HG03066 (cell line): ENCODE measurements at regions not wholly inside any gene's neighbourhood (a gene's known extent, or its start where the extent isn't known, plus 50 kb on each side); places are given as distances from the start of the nearest gene placed in this dataset.
"Not testable (repeated sequence)": the region's sequence is repeated elsewhere in the genome, so short reads cannot be mapped to it uniquely, and the experiment has no call there.

Experiments used
- ATAC-seq: cut with Tn5 transposase; IDR thresholded peaks from one replicate; pipeline ENCODE4 v1.9.1; 2021; ENCODE audit warnings: low read depth; ENCODE audit not compliant: unreplicated experiment

DNA sequence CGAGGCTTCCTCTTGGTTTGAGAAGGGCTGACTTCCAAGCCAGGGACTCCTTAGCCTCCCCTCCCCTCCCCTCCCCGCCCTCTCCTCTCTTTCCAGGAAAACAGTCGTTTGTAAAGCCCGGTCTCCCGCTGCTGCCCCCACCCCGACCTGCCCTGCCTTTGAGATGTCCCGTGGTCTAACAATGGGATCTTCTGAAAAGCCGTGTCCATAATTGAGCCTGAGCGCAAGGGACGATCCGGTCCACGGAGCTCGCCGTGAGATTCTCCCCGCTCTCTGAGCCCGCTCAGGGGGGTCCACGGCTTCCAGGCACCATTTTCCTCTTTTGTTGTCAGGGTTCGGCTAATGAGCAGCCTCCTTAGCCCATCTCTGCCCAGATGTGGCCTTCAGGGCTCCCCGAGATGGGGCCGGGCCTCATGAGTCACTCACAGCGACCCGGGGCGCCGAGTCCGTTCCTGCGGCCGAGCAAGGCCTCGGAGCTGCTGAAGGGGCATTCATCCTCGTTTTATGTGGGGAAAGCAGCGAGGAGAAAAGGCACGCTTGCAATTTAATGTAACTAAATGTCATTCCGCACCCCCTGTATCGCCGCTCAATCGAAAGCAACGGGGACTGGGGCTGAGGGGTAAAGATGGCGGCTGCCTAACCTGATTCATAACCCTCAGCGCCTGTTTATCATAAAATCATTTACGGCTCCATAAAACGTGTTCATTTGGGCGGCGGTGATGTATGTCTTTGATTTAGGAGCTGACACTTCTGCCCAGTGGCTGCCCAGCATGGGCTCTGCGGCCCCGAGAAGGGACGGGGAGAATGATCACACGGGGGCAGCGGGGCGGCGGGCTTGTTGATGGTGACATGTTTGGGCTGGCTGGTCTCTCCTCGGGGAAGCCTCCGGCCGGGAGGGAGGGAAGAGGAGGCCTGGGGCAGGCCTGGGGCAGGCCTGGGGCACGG lies 232.6 kb upstream of the C1orf174 start:
- no peak for ATAC-seq

- no peak for ATAC-seq
Observed at GRCh38 chr1:4133297-4133938, 233.3 kb upstream of the C1orf174 start.

- ATAC-seq = no peak
Observed at GRCh38 chr1:4133939-4134321, 233.9 kb upstream of the C1orf174 start.

GRCh38 chr1:4135853-4136252 lies 235.8 kb upstream of the C1orf174 start:
- ATAC-seq = not testable (repeated sequence)

GRCh38 chr1:4137621-4138415 lies 237.7 kb upstream of the C1orf174 start:
- ATAC-seq = no peak

DNA sequence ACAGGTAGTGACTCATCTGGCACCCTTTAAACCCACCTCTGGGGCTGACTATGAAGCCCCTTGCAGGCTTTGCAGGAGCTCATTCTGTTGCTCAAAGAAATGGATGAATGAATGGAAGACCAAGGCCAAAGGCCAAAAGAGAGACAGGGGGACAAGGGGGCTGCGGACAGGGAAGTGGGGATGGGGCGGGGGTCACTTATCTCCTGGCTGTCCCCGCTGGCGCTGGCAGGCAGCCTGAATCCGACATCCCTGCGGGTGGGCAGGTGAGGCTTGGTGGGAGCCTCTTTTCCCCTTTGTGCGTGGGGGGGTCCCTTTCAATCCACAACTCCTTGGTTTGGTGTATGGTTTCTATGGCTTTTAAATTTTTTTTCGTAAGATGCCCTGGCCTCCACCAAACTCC lies 239.6 kb upstream of the C1orf174 start:
- no peak for ATAC-seq

DNA sequence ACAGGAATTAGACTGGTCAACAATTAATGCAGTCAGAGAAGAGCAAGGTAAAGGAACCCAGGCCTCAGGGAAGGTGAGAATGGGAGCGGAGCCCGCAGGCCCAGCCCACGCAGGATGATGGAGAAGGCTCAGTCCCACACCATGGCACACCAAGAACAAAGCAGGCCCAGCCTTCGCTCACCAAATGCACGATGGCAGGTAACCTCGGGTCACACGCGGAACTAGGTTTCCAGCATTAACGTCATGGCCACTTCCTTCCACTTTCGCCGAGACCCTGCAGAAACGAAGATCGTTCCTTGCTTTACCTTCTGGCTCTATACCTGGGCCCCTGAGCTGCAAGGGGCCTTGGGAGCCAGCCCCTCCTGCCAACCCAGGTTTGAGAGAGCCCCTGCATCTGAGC lies 240.2 kb upstream of the C1orf174 start:
- no peak for ATAC-seq

DNA sequence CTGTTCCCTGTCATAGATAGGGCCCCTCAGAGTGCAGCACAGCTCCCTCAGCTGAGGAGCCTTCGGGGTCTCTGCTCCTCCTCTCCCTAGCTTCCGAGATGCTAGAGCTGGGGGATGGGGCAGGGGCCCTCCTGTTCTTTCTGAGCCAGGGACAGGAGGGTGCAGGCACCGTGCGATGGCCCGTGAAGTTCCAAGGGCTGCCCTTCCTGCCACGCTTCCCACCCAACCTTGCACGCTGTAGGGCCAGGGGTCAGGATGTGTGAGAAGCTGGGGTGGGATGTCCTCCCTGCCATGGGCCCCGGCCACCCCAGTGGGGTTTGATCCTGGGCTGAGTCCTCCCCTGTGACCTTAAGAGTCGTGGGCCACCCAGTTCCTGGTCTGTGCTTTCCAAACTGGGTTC lies 240.7 kb upstream of the C1orf174 start:
- no peak for ATAC-seq

GRCh38 chr1:4144349-4144971 lies 244.4 kb upstream of the C1orf174 start:
- ATAC-seq = no peak

- ATAC-seq = no peak
Observed at GRCh38 chr1:4146101-4146500, 246.0 kb upstream of the C1orf174 start.

GRCh38 chr1:4146614-4147013 lies 246.5 kb upstream of the C1orf174 start:
- no peak for ATAC-seq

- ATAC-seq = no peak
Observed at GRCh38 chr1:4147509-4147908, 247.4 kb upstream of the C1orf174 start.

DNA sequence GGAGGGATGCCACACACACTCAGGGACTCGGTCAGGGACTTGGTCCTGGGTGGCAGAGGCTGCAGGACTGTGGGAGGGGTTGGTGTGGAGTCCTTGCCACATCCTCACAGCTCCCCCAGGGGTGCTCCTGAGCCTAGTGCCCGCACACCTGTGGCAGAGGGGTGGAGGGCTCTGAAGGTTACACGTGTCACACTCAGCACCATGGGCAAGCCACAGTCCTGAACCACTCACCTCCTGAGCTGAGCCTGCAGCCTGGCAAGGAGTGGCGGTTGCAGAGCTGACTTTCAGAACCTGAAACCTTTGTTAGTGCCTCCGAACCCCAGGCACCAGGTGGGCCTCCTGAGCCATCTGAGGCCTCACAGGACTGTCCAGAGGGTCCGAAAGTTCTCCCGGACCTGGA lies 249.2 kb upstream of the C1orf174 start:
- ATAC-seq = no peak

DNA sequence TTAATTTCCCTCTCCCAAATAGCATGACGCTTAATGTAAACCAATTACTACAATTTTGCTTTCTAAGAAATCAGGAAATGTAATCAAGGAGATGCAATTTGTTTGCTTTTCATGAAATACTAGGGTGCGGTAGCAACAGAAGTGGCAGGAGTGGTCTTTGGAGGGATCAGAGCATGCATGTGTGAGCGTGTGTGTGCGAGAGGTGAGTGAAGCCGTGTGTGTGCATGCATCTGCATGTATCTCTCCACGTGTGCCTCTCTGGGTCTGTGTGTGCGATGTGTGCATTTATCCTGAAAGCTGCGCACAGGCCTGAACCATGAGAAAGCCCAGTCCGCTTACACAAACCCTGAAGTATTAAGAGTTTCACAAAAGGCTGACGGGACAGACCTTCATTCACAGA lies 249.8 kb upstream of the C1orf174 start:
- ATAC-seq = no peak

- no peak for ATAC-seq
Observed at GRCh38 chr1:4150262-4150661, 250.2 kb upstream of the C1orf174 start.

DNA sequence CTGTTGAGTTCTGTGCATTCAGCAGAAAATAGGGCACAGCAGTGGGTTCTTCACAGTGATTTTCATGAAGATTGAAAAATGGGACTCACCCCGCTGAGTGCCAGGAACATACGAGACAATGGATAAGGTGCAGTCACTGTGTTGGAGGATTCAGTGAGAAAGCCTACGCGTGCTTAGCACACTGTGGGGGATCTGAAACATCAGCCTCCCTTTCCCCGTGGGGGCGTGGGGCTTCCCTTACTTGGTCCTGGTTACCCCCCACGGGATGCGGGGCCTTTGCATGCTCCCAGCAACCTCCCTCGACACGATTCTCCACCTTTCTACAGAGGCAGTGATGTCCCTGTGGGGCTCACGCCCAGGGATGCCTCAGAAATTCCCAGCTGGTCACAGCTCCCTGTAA lies 252.2 kb upstream of the C1orf174 start:
- no peak for ATAC-seq

- ATAC-seq = no peak
Observed at GRCh38 chr1:4153571-4153970, 253.5 kb upstream of the C1orf174 start.

DNA sequence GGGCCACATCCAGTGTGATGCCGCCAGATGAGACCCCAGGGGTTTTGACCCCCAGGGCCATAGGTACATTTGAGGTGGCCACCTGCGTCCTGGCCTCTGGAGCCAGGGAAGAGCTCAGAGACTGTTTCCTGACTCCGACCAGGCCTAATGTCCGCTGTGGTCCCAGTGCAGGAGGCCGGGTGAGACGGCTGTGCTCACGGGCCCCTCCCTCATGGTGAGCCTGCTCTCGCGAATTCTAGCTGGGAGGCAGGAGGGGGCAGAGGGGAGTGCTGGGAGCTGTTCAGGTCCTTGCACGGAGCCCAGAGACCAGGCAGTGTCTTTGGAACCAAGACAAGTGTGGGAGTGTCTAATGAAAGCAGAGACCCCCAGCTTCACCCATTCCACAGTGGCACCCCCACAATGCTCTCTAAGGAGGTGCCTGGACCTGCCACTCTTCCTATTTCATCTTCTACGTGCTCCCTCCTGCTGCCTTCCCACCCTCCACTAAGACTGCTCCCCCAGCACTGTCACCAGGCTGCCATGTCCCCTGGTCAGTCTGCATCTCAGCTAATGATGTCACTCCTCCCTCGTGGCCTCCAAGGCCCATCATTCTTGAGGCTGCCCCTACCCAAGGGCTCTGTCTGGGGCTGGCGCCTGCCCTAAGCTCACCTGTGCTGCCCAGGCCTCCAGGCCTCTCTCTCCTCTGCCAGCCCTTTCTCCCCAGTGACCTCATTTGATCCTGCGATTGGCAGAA lies 256.3 kb upstream of the C1orf174 start:
- no peak for ATAC-seq

DNA sequence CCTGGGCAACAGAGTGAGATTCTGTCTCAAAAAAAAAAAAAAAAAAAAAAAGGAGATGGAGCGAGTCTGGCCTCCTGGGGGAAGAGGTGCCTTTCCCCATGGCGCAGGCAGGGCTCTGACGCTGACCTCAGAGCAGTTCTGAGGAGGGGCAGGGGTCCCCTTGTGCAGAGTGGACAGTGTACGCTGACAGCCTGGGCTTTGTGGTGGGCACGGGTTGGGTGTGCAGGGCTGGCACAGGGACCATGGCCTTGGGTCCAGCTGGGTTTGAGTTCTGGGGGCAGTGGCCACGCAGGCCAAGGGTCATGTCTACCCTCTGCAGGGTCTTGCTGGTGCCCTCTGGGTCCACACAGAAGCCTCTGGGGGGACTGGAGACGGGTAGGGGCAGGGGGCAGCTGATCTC lies 260.1 kb upstream of the C1orf174 start:
- ATAC-seq = no peak

- no peak for ATAC-seq
Observed at GRCh38 chr1:4161366-4162006, 261.4 kb upstream of the C1orf174 start.
